ENCODE measurements at regions not wholly inside any gene's neighbourhood (a gene's known extent, or its start where the extent isn't known, plus 50 kb on each side); places are given as distances from the start of the nearest gene placed in this dataset.
"Not testable (repeated sequence)": the region's sequence is repeated elsewhere in the genome, so short reads cannot be mapped to it uniquely, and the experiment has no call there.

DNA sequence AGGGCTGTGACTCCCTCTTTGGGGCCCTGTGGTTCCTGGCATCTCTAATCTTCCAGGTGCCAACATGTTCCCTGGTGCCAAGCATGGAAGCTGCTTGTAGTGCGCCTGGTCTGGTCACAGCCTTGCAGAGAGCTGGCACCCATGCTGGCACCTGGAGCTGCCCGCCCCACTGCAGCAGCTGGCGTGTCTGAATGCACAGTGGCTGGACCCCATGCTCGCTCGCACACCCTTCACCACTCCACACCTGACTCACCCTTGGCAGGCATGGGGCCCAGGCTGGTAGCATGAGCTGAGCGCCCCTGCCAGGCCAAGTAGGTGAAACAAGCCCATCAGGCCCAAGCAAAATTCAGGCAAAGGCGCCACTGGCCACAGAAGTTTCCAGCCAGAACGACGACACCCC lies 119.1 kb downstream of the DNAAF6 start:
- TF ChIP-seq, protein P1, sequence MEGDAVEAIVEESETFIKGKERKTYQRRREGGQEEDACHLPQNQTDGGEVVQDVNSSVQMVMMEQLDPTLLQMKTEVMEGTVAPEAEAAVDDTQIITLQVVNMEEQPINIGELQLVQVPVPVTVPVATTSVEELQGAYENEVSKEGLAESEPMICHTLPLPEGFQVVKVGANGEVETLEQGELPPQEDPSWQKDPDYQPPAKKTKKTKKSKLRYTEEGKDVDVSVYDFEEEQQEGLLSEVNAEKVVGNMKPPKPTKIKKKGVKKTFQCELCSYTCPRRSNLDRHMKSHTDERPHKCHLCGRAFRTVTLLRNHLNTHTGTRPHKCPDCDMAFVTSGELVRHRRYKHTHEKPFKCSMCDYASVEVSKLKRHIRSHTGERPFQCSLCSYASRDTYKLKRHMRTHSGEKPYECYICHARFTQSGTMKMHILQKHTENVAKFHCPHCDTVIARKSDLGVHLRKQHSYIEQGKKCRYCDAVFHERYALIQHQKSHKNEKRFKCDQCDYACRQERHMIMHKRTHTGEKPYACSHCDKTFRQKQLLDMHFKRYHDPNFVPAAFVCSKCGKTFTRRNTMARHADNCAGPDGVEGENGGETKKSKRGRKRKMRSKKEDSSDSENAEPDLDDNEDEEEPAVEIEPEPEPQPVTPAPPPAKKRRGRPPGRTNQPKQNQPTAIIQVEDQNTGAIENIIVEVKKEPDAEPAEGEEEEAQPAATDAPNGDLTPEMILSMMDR (conservative IDR thresholded peaks at IDR 0.05) = no peak
- Mint-ChIP-seq H3K27ac (ENCODE audit: unreplicated experiment) (no peak overlapping the region), H3K36me3 (ENCODE audit: low read depth) (no peaks in the 10 kb centered on the region), H3K4me3 (no peak overlapping the region), H3K4me1 (no peaks in the 10 kb centered on the region), H3K9me3 (peaks cover 2% of the 10 kb centered on the region), H3K27me3 (ENCODE audit: low read depth) (peaks cover 2% of the 10 kb centered on the region)
- DNase-seq (ENCODE audit: low read depth, low spot score) = no peak

- TF ChIP-seq, protein P1 (conservative IDR thresholded peaks at IDR 0.05) = no peak
- DNase-seq (ENCODE audit: low read depth, low spot score) = no peak
- H3K36me3 Mint-ChIP-seq (ENCODE audit: low read depth) = no peaks in the 10 kb centered on the region
- H3K4me1 Mint-ChIP-seq = no peaks in the 10 kb centered on the region
- no peak overlapping the region for H3K27ac Mint-ChIP-seq (ENCODE audit: unreplicated experiment)
- no peak overlapping the region for H3K4me3 Mint-ChIP-seq
- peaks cover 3% of the 10 kb centered on the region for H3K27me3 Mint-ChIP-seq (ENCODE audit: low read depth)
- peaks cover 8% of the 10 kb centered on the region for H3K9me3 Mint-ChIP-seq
These were observed 101.4 kb upstream of the FRMPD3 start for GRCh38 chrX:107348051-107348450.

DNA sequence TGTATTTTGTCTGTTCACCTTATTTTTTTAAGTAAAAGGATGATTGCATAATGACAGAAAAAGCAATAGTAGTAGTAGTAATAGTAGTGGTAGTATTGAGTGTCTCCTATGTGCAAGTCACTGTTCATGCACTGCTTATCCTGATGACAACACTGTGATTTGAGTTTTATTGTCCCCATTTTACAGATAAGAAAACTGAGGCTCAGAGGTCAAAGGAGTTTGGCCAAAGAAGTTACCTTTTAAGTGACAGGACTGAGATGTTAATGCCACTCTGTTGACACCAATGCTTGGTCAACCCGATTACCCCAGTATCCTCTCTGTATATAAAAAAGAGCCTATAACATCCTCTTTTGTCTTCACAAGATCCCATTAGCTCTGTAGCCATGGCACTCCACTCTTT lies 100.5 kb upstream of the FRMPD3 start:
- no peak for DNase-seq (ENCODE audit: low read depth, low spot score)
- Mint-ChIP-seq H3K4me1 (no peaks in the 10 kb centered on the region), H3K4me3 (no peak overlapping the region), H3K27ac (ENCODE audit: unreplicated experiment) (no peak overlapping the region), H3K36me3 (ENCODE audit: low read depth) (no peaks in the 10 kb centered on the region), H3K27me3 (ENCODE audit: low read depth) (peaks cover 3% of the 10 kb centered on the region), H3K9me3 (peaks cover 8% of the 10 kb centered on the region)
- TF ChIP-seq, protein P1 (conservative IDR thresholded peaks at IDR 0.05) = no peak

DNA sequence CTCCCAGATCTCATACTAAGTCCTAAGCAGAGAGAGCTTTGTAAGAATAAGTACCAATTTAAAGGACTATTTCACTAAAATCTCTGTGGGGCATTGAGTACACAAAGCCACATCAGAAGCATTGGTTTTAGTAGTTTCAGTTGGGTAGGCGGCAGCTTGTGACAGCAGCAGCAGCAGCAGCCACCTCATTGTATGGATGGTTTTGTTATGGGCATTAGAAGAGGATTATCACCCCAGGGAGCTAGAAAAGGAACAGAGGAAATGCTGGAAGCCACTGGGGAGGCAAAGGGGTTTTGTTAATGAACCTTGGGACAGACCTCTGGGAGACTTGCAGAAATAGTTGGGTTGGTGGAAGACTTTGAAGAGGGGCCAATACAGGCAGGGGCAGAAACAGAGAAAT lies 93.9 kb upstream of the FRMPD3 start:
- H3K4me1 Mint-ChIP-seq = peaks cover 4% of the 10 kb centered on the region
- TF ChIP-seq, protein P1 (conservative IDR thresholded peaks at IDR 0.05) = no peak
- H3K27ac Mint-ChIP-seq (ENCODE audit: unreplicated experiment) = peak overlapping the region; percentile 22
- no peak for DNase-seq (ENCODE audit: low read depth, low spot score)
- H3K36me3 Mint-ChIP-seq (ENCODE audit: low read depth) = no peaks in the 10 kb centered on the region
- peaks cover 15% of the 10 kb centered on the region for H3K9me3 Mint-ChIP-seq
- peaks cover 4% of the 10 kb centered on the region for H3K27me3 Mint-ChIP-seq (ENCODE audit: low read depth)
- no peak overlapping the region for H3K4me3 Mint-ChIP-seq

DNA sequence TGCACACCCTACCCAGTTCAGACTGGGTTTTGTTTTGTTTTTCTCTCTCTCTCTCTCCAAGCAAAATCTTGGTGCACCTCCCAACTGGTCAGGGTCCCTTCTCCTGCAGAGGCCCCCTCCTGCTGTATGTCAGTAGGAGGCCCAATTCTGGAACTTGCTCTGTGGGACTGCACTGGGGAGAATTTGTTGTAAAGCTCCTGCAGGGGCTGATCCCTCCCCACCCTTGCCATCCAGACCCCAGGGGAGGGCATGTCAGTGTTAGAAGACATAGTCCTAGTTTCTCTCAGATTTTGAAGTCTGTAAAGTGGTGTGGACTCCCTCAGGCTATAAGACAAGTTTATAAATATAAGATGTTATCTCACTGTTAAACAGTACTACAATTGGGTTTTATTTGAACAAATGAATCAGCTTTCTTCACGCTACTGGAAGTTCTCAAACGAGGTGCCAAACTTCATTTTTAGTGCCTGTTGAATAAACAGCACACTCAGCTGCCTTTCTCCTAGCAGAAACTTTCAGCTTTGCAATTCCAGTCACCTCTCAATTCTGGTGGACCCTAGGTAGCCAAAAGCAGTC lies 88.6 kb upstream of the FRMPD3 start:
- TF ChIP-seq, protein P1 (conservative IDR thresholded peaks at IDR 0.05) = no peak
- no peaks in the 10 kb centered on the region for H3K36me3 Mint-ChIP-seq (ENCODE audit: low read depth)
- H3K9me3 Mint-ChIP-seq = peaks cover 6% of the 10 kb centered on the region
- H3K27ac Mint-ChIP-seq (ENCODE audit: unreplicated experiment) = no peak overlapping the region
- no peak overlapping the region for H3K4me3 Mint-ChIP-seq
- DNase-seq (ENCODE audit: low read depth, low spot score) = no peak
- peaks cover 4% of the 10 kb centered on the region for H3K27me3 Mint-ChIP-seq (ENCODE audit: low read depth)
- no peaks in the 10 kb centered on the region for H3K4me1 Mint-ChIP-seq

- not testable (repeated sequence) for H3K27me3 Mint-ChIP-seq (ENCODE audit: low read depth); H3K4me3 Mint-ChIP-seq; H3K36me3 Mint-ChIP-seq (ENCODE audit: low read depth); DNase-seq (ENCODE audit: low read depth, low spot score); H3K4me1 Mint-ChIP-seq; H3K9me3 Mint-ChIP-seq; H3K27ac Mint-ChIP-seq (ENCODE audit: unreplicated experiment)
These were observed 79.3 kb upstream of the FRMPD3 start for GRCh38 chrX:107370185-107370584.
